SK-N-DZ (cell line): ENCODE measurements at regions not wholly inside any gene's neighbourhood (a gene's known extent, or its start where the extent isn't known, plus 50 kb on each side); places are given as distances from the start of the nearest gene placed in this dataset.
"Not testable (repeated sequence)": the region's sequence is repeated elsewhere in the genome, so short reads cannot be mapped to it uniquely, and the experiment has no call there.

ENCODE experiments used
- DNase-seq: peaks from one replicate; pipeline ENCODE4 v3.0.0-alpha.2; 2015; ENCODE audit warnings: low spot score

GRCh38 chr7:118801366-118801765, 576.9 kb downstream of the ANKRD7 start:
- no peak for DNase-seq

- DNase-seq: no peak
Measured at GRCh38 chr7:118802726-118803125, 578.2 kb downstream of the ANKRD7 start.

- DNase-seq: peak; percentile 85
Measured at GRCh38 chr7:118826246-118826645, 601.7 kb downstream of the ANKRD7 start.

DNA sequence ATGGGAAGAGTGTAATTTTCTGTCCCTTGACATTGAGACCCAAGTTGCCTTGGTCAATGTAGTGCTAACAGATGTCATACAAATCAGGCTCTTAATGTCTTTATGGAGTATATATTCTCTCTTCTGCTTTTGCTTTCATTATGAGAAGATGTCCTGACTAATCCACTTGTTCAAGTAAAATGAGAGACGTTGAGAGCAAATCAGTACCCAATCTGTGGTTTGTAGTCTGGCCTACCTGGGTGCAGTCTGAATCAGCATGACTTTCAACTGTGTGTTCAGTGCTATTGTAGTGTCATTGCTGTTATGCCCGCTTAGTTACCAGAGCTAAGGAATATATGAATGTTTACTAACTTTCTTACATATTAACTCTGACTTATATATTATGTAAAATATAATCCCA, 612.4 kb downstream of the ANKRD7 start:
- DNase-seq: no peak

DNA sequence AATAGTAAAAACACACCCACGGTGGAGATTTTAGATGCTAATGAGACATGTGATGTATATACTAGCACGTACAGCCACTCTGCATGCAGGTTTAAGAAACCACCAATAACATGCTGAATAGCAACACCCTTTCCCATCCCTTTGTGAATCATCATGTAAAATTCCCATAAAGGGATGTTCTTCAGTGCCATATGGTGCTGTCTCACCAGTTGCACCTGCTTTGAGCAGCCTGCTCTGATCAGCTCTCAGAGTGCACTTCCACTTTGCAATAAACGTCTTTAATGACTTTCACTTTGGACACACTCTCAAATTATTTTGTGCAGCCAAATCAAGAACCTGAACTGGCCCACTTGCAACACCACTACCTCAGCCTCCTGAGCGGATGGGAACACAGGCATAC, 615.0 kb downstream of the ANKRD7 start:
- DNase-seq: no peak

- DNase-seq: no peak
Measured at GRCh38 chr7:118843456-118843855, 619.0 kb downstream of the ANKRD7 start.

DNA sequence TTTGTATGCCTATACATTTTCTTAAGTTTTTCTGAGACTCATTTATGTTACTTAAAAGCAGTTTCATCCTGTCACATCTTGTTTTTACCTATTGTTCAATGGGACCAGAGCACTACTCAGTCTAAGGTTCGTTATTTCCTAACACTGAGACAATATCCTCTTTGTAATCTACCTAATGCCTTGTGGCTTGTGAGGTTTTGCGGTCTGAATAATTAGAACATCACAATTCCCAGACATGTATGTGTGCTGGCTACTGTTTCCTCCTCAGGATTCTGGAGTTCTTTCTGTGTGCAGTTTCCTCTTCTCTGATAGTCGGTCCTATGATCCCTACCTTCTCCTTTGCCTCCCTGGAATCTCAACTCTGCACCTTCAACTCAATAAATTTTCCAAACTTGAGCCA, 620.2 kb downstream of the ANKRD7 start:
- no peak for DNase-seq

DNA sequence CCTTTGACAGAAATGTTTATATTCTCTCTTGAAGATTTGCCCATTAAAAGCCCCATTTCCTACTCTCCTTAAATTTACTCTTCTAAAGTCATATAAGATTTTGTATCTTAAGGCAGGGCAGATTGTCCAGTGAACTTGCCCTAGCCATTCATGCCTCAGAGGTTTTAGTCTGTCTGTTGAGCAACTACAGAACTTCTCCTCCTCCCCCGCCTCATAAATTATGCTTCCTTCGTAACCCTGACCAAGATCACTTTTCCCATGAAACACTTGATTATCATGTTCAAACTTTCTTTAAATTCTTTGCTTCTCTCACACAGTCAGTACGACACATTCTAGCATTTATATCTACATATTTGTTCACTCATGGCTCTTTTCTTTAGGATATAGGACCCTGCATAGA, 621.3 kb downstream of the ANKRD7 start:
- no peak for DNase-seq

DNA sequence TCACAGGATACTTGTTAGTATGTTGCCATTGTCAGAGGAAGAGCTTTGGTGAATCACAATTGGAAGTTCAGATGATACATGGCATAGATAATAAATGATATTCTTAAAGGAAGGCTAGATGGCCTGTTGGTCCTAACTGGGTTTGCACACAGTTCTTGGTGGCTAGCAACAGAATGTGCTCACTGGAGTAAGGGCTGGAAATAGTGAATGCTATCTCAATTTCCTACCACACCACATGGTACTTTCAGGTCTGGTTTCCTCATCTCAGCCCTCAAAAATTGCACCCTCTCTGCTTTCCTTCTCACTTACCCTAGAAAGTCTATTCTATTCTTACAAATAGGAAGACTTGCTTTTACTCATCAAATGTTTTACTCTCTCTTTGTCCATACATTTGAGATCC, 622.5 kb downstream of the ANKRD7 start:
- no peak for DNase-seq

GRCh38 chr7:118855290-118855689, 630.8 kb downstream of the ANKRD7 start:
- no peak for DNase-seq

GRCh38 chr7:118858651-118859149, 634.2 kb downstream of the ANKRD7 start:
- DNase-seq: no peak

GRCh38 chr7:118861581-118861980, 637.1 kb downstream of the ANKRD7 start:
- DNase-seq: no peak

DNA sequence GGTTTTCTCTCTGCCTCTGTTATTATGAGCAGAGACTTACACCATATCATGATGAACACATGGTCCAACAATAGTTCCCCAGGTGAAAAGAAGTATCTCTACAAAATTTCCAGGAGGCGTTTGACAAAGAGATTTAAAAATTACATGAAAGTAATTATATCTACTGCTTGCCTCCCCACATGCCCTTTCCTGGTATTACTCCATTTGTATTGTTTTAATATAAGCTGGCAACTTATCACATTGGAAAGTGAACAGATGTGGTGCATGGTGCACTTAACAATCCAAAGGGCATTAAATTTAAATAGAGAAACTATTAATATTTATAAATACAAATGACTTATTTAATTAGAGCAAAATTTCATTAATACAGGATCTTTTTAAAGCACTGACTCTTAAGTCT, 638.2 kb downstream of the ANKRD7 start:
- DNase-seq: no peak

DNA sequence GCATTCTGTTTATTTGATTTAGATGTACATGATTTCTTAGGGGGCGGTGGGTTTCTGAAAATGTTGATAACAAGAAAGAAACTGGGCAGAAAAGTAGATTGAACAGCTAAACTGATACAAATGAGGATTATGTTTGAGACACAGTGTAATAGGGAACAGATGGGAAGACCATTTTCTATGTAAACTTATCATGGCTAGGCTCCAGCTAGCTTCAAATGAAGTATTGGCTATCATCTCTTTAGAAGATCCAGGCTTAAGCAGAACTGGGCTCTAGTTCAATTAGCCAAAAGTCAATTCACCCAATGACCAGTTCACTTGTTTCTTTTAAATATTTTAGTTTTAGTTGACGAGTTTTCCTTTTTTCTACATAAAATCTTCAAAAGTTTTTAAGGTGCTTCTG, 639.5 kb downstream of the ANKRD7 start:
- DNase-seq: no peak

DNA sequence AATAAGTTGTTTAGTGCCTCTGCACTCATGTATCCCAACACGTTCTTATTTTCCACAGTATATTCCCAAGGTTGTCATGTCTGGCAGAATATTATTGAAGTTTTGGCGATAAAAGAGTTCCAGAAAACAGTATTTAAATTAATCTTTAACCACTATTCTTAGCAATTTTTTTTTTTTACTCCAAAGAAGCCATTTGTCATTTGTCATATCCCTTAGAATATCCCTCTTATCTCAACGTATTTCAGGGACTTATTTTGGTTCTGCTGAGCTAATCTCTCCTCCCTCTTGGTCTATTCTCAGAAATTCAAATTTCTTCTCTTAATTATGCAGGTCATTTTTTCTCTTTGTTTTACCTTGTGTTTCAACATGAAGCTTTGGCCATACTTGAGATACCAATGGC, 643.4 kb downstream of the ANKRD7 start:
- DNase-seq: no peak

DNA sequence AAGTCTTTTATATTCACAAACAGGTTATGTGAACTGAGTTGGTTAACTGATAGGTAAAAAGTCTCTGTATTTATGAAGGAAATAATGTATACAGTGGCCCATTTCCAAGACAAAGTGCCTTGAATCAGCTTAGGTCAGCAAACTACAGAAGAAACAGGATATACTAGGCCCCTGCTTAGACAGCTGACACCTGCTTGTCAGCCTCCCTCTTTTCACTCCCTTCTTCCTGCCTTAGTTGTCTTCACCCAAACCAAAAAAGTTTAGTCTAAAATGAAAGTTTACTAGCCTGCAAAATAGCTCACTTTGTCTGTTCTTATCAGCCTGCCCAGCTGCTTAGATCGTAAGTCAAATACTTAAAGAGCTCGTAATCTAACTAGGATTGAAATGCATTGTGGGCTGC, 644.6 kb downstream of the ANKRD7 start:
- DNase-seq: not testable (repeated sequence)

DNA sequence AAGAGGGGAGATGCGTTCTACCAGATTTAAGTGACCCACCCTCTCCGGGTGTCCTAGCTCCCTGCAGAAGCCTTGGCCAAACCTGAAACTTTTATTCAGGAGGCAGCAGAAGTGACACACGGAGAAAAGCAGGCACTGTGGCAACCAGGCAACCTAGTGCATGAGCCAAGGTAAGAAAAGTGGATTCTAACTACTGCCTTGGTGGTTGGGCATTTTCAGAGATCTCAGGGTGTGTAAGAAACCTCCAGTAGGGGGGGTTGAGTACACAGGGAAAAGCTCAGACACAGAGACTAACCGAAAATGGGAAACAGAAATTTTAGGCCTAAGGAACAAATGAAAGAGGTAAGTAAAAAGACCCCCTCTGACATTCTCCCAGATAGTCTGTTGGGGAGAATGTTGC, 645.7 kb downstream of the ANKRD7 start:
- DNase-seq: peak; percentile 32

- no peak for DNase-seq
Measured at GRCh38 chr7:118872568-118872967, 648.1 kb downstream of the ANKRD7 start.

DNA sequence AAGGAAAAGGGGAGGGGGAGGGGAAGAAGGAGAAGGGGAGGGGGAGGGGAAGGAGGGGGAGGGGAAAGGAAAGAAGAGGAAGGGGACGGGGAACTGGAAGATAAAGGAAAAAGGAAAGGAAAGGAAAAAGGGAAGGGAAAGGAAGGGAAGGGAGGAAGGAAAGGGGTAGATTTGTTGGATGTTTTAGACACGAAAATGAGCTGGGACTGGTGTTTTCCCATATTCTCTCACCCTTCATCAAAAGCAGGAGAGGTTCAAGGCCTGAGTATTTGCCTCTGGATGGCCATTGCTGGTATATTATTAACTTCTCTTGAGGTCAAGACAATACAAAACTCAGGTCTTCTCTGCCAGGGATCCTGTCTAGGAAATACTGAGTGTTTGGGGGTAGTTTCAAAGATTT, 652.7 kb downstream of the ANKRD7 start:
- DNase-seq: no peak

- no peak for DNase-seq
Measured at GRCh38 chr7:118878336-118878735, 653.8 kb downstream of the ANKRD7 start.

- no peak for DNase-seq
Measured at GRCh38 chr7:118898284-118898683, 673.8 kb downstream of the ANKRD7 start.

- DNase-seq: no peak
Measured at GRCh38 chr7:118902600-118902999, 678.1 kb downstream of the ANKRD7 start.

- no peak for DNase-seq
Measured at GRCh38 chr7:118907911-118908527, 683.5 kb downstream of the ANKRD7 start.

DNA sequence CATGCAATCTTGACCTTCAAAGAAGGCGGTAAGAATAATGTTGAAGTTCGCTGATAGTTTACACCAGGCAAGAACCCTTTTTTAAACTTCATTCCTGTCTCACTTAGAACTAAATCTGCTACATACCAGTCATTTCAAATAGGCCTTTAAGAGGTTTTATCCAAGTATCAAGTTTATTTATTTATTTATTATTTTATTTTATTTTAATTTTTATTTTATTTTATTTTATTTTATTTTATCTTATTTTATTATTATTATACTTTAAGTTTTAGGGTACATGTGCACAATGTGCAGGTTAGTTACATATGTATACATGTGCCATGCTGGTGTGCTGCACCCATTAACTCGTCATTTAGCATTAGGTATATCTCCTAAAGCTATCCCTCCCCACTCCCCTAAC, 691.6 kb downstream of the ANKRD7 start:
- DNase-seq: not testable (repeated sequence)
